ENCODE measurements at regions not wholly inside any gene's neighbourhood (a gene's known extent, or its start where the extent isn't known, plus 50 kb on each side); places are given as distances from the start of the nearest gene placed in this dataset.

DNA sequence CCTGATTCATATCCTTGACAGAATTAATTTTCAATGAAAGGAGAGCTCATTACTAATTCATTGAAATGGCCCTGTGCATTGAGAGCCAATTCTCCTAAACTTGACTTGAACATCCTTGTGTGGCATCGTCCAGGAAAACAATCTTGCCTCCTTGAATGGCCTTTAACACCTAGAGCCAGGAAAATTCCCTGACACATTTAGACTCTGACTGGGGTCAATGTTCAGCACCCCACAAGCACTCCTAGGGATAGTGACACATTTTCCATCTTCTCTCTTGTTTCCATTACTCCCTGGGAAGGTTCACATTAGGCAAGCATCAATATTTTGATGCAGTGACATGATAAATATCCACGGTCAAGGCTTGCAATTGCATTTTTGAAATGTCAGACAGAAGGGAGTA is 218.9 kb downstream of the LACC1 start:
- TF ChIP-seq LEF1 (IDR thresholded peaks at IDR 0.05; ENCODE audit: borderline replicate concordance) (no peak), ARNT (IDR thresholded peaks at IDR 0.05) (no peak), ZNF384 (IDR thresholded peaks at IDR 0.05) (no peak), FOXM1 (IDR thresholded peaks at IDR 0.05; ENCODE audit: borderline replicate concordance) (no peak), FOXA1 (IDR thresholded peaks at IDR 0.05) (no peak), BHLHE40 (IDR thresholded peaks at IDR 0.05; ENCODE audit: borderline replicate concordance) (no peak), FOXK2 (IDR thresholded peaks at IDR 0.05) (no peak), TARDBP (IDR thresholded peaks at IDR 0.05) (no peak), ELF4 (IDR thresholded peaks at IDR 0.05) (no peak), SP1 (IDR thresholded peaks at IDR 0.05) (no peak), PKNOX1 (IDR thresholded peaks at IDR 0.05) (no peak), NFRKB (IDR thresholded peaks at IDR 0.05) (no peak), SUZ12 (IDR thresholded peaks at IDR 0.05) (no peak), CTBP1 (IDR thresholded peaks at IDR 0.05; ENCODE audit: borderline replicate concordance) (no peak)
